ENCODE measurements at regions not wholly inside any gene's neighbourhood (a gene's known extent, or its start where the extent isn't known, plus 50 kb on each side); places are given as distances from the start of the nearest gene placed in this dataset.

- no peak for DNase-seq
- H3K36me3 ChIP-seq, result no peaks in the 10 kb centered on the region
- 80 to 93% (median 87%) methylated on average over 5 of the region's 5 CpGs for WGBS, 3 donors
- TF ChIP-seq CTCF (IDR thresholded peaks at IDR 0.05), result no peak
- no peak for TF ChIP-seq POLR2A (IDR thresholded peaks at IDR 0.05)
- TF ChIP-seq EP300 (IDR thresholded peaks at IDR 0.05), result no peak
- H3K27me3 ChIP-seq, result no peaks in the 10 kb centered on the region
- H3K9me3 ChIP-seq, result no peaks in the 10 kb centered on the region
- no peak overlapping the region for H3K4me3 ChIP-seq
- no peaks in the 10 kb centered on the region for H3K4me1 ChIP-seq (ENCODE audit: insufficient read depth)
- H3K27ac ChIP-seq, result no peak overlapping the region
- intact Hi-C loops (cut with DNase I), result no loop called here
Observed at GRCh38 chr2:19292007-19292406, 66.4 kb downstream of the OSR1 start.

- 41 to 62% (median 45%) methylated on average over 2 of the region's 2 CpGs for WGBS, 3 donors
- TF ChIP-seq EP300 (IDR thresholded peaks at IDR 0.05) (no peak), POLR2A (IDR thresholded peaks at IDR 0.05) (no peak), CTCF (IDR thresholded peaks at IDR 0.05) (no peak)
- intact Hi-C loops (cut with DNase I), result no loop called here
- Histone ChIP-seq H3K36me3 (no peaks in the 10 kb centered on the region), H3K4me1 (ENCODE audit: insufficient read depth) (no peaks in the 10 kb centered on the region), H3K4me3 (no peak overlapping the region), H3K27me3 (no peaks in the 10 kb centered on the region), H3K9me3 (no peaks in the 10 kb centered on the region), H3K27ac (no peak overlapping the region)
- DNase-seq, result no peak
Observed at GRCh38 chr2:19288291-19288690, 70.1 kb downstream of the OSR1 start.

GRCh38 chr2:19287324-19287723 lies 71.1 kb downstream of the OSR1 start:
- H3K4me3 ChIP-seq, result no peak overlapping the region
- no peak for DNase-seq
- no peaks in the 10 kb centered on the region for H3K4me1 ChIP-seq (ENCODE audit: insufficient read depth)
- 61 to 84% (median 83%) methylated on average over 1 of the region's 1 CpG for WGBS, 3 donors
- TF ChIP-seq EP300 (IDR thresholded peaks at IDR 0.05), result no peak
- no peak for TF ChIP-seq CTCF (IDR thresholded peaks at IDR 0.05)
- TF ChIP-seq POLR2A (IDR thresholded peaks at IDR 0.05), result no peak
- intact Hi-C loops (cut with DNase I), result no loop called here
- no peaks in the 10 kb centered on the region for H3K27me3 ChIP-seq
- H3K27ac ChIP-seq, result no peak overlapping the region
- no peaks in the 10 kb centered on the region for H3K9me3 ChIP-seq
- H3K36me3 ChIP-seq, result no peaks in the 10 kb centered on the region

- no peak overlapping the region for H3K27ac ChIP-seq
- no peak for DNase-seq
- no peaks in the 10 kb centered on the region for H3K27me3 ChIP-seq
- intact Hi-C loops (cut with DNase I), result no loop called here
- no peaks in the 10 kb centered on the region for H3K4me1 ChIP-seq (ENCODE audit: insufficient read depth)
- TF ChIP-seq POLR2A (IDR thresholded peaks at IDR 0.05) (no peak), EP300 (IDR thresholded peaks at IDR 0.05) (no peak), CTCF (IDR thresholded peaks at IDR 0.05) (no peak)
- 54 to 59% (median 59%) methylated on average over 4 of the region's 4 CpGs for WGBS, 3 donors
- no peaks in the 10 kb centered on the region for H3K9me3 ChIP-seq
- no peaks in the 10 kb centered on the region for H3K36me3 ChIP-seq
- no peak overlapping the region for H3K4me3 ChIP-seq
Observed at GRCh38 chr2:19282305-19282704, 76.1 kb downstream of the OSR1 start.

- Histone ChIP-seq H3K4me3 (no peak overlapping the region), H3K27ac (no peak overlapping the region), H3K36me3 (no peaks in the 10 kb centered on the region), H3K27me3 (no peaks in the 10 kb centered on the region), H3K4me1 (ENCODE audit: insufficient read depth) (no peaks in the 10 kb centered on the region), H3K9me3 (no peaks in the 10 kb centered on the region)
- no peak for DNase-seq
- intact Hi-C loops (cut with DNase I), result no loop called here
- TF ChIP-seq POLR2A (IDR thresholded peaks at IDR 0.05) (no peak), EP300 (IDR thresholded peaks at IDR 0.05) (no peak), CTCF (IDR thresholded peaks at IDR 0.05) (no peak)
Observed at GRCh38 chr2:19274439-19274838, 84.0 kb downstream of the OSR1 start.

All from ovary (tissue), 7 donors.